GM19351 (cell line): ENCODE measurements at regions not wholly inside any gene's neighbourhood (a gene's known extent, or its start where the extent isn't known, plus 50 kb on each side); places are given as distances from the start of the nearest gene placed in this dataset.

Source experiments
- ATAC-seq: cut with Tn5 transposase; IDR thresholded peaks from one replicate; pipeline ENCODE4 v1.9.1; 2021; ENCODE audit warnings: mild to moderate bottlenecking, moderate library complexity; ENCODE audit not compliant: unreplicated experiment

DNA sequence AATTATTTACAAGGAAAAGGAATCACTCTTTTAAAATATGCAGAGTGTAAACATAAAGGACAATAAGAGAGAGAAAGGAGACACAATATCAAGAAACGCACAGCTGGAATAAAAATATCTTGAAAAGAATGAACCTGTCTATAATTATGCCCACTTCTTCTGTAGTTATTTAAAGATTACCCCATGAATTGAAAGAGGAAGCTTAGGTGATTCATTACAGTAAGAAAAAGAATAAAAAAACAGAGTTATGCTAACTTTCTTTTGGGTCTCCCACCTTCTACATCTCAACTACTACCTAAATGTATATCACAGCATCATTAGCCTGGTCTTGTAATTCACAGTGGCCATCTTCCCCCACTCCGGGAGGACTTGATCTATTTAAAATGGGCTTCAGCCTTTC, 182.1 kb downstream of the MRPL39 start:
- ATAC-seq, result no peak

DNA sequence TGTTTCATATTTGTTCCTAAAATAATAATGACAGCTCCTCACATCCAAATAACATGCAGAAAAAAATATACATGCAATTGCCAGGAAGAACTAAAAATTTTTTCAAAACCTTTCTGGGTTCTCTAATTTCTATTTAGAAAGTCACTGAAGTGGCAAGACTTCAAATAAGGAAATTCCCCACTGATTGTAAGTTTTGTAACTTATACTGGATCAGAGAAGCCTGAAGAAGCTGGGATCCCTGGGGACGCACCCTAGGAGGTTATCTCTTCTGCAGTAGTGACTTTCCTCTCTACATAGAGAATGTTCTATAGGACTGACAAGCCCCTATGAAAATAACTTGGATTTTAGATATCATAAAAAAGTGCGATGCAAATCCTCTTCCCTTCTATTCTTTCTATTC, 182.6 kb downstream of the MRPL39 start:
- ATAC-seq, result no peak

DNA sequence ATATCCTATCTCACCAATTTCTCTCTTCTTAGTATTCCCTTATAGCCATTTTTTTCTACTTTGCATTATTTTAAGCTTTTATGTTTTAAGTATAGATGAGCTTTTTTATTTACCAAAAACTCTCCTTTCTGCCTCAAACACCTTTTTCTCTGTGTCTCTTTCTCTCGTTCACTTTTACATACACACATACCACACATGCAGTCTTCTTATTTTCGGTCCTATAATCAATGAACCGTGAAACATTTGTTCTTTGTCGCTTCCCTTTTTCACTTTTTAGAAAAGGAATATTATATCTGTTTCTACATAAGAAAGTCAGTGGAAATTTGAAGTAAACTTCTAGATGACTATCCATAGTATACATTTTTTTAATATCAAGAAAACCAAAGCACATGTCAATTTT, 183.2 kb downstream of the MRPL39 start:
- ATAC-seq, result no peak

DNA sequence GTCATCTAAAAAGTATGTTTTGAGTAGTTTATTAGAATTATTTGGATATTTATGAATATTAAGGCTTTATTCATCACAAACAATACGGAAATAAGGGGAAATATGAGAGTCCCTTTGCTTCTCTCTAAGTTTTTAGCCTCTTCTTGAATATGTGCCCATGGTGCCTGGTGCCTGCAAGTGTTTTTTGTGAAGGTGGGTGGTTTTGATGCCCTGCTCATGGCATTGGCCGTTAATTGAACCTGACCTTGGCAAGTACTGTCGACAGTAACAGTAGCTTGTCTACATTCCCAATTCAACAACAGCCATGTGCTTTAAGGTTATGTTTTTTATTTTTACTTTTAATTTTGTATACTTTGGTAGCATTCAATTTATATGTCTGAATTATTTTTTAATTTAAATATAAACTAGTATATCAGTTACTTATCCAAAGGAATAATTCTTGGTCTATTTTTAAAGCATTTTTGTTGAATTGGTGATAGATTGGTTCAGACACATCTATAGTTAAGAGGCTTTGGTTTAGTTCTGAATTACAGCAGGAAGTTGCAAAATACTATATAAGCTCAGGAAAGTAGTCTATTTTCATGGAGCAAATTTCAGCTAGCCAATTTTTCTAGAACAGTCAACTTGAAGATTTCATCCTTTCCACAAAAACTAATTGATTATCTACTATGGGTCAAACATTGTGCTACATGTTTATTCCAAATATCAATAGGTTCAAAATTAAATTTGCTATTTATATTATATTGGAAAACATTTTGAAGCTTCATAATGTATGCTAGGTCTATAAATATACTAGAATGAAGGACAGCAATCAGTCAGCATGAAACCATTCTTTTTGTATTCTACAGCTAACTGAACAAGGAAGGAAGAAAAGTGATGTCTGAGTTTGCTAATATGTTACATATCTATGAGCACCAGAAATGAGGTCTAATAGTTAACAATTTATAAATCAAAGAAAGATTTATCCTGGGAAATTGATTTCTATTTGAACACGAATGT, 184.4 kb downstream of the MRPL39 start:
- ATAC-seq, result no peak

DNA sequence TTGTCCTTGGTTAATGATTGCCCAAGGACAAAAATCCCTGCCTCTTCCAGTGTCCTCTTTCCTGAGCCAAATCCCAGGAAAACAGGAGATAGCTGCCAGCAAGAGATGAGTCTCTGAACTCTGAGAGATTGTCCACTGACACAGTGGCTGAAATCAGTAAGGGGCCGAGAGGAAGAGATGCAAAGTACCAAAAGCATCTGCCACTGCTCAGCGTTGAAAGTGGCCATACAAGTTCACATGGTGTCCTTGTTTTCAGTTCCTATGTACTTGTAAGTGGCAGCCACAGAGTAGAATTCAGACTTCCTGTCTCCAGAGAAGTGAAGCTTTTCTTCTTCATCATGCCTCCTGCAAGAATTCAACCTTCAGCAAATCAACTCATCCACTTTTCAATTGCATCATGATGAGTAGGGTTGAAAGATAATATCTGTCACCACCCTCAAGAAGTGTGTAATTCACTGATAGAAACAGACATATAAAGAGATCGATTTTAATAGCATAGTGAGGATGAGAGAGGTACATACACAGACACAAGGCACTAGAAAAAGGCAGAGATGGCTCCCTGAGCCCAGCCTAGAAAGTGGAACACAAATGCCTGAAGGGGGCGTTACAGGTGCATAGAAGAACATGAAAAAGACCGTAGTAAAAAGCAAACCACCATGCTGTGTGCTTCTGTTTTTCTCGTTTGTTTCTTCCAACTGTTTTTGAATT, 185.8 kb downstream of the MRPL39 start:
- peak; percentile 68 for ATAC-seq

DNA sequence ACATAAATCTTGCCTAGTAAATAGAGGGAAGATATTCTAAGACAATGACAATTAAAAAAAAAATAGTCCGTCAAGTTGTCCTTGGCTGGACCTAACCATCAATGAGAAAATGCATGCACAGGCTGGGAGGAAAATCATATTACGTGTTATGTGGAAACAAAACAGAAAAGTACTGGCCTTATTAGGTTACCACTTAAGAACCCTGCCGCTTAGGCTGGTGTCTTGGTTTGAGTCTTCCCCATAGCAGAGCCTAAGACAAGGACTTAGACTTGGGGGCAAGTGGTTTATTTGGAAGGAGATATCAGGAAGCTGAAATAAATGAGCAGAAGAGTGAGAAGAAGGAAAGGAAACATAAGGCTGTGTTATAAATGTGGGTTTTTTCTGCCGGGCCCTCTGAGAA, 186.4 kb downstream of the MRPL39 start:
- no peak for ATAC-seq

DNA sequence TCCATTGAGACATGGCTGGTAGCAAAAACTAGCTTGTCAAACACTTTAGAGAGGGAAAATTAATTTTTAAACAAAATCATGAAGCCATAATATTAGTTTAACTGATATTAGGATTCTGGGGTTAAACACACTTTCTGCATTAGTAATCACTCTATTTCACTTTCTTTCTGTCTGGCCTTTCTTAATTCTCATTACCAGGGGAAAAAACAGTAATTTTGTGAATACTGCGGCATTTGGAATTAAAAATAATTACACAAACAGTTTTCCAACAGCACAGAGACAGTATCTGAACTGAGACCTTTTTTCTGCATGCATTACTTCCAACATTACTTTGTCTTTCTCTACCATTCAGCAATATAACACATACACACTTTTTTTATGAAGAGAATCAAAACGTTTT, 190.6 kb downstream of the MRPL39 start:
- no peak for ATAC-seq

DNA sequence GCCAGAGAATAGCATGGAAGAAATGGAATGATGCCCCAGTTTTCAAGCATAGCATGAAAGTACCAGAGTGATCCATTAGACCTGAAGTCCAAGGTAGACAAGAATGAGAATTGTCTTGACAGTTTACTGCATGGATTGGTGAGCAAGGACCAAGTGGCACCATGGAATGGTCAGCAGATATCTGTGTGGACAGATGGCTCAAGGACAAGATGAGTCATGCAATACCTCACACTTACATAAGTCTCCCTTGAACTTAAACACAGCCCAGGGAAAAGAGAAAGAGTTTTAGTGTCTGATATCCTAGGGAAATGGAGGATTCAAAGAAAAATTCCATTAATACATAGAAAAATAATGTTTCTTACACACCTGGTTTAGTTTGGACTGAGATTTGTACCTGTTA, 195.2 kb downstream of the MRPL39 start:
- no peak for ATAC-seq

DNA sequence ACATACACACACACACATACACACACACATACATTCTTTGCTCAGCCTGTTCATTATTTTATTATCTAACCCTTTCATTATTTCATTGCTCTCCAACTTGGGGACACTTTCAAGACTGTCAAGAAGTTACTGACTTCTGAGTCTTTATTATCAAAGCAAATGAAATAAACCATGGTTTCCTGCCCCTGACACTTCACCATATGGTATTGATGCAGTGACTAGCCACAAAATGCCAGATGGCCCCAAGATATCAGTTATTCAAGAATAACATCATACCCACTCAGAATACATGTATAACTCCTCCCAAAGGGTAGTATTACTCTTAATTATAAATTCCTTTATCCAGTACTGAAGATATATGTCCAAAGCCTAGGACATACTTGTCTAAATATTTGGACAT, 197.3 kb downstream of the MRPL39 start:
- ATAC-seq, result no peak

DNA sequence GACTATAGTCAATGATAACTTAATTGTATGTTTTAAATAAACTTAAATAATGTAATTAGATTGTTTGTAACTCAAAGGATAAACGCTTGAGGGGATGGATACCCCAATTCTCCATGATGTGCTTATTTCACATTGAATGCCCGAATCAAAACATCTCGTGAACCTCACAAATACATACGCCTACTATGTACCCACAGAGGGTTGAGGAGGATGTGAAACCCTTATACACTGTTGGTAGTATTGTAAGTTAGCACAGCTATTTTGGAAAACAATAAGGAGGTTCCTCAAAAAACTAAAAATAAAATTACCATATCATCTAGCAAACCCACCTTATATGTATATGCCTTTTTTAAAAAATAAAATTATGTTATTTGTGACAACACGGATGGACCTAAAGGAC, 198.6 kb downstream of the MRPL39 start:
- no peak for ATAC-seq

DNA sequence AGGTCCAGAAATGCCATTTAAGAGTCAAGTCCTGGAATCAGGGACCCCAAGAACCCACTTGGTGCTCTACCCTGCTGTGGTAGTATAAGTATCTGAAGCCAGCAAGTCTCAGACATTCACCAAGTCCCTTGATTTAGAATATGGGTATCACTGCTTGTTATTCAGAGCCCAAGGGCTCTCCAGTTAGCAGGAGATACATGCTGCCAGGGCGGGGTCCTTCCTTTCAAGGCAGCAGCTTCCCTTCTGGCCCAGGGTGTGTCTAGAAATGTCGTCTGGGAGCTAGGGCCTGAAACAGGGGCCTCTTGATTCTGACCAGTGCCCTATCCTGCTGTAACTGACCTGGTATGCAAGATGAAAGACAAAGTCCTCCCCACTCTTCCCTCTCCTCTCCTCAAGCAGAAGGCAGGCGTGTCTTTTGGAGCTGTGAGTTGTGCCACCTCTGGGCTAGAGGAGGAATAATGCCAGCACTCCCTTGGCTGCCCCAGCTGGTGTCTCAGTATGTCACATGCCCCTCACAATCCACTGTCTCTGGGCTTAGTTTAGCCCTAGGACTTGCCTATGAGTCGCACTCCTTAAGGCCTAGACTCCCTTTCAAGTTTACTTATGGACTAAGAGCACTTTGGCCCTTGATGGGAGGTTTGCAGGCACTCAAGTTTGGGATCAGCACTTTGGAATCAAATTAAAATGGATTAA, 200.2 kb downstream of the MRPL39 start:
- no peak for ATAC-seq

DNA sequence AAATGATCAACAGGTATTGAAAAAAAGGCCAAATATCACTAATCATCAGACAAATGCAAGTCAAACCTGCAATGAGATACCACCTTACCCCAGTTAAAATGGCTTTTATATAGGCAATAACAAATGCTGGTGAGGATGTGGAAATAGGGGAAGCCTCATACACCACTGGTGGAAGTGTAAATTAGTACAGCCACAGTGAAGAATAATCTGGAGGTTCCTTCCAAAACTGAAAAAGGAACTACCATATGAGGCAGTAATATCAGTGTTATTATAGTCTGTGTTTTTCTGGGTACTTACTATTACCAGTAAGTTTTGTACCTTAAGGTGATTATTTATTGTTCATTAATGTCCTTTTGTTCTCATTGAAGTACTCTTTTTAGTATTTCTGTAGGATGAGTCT, 201.3 kb downstream of the MRPL39 start:
- peak; percentile 47 for ATAC-seq

DNA sequence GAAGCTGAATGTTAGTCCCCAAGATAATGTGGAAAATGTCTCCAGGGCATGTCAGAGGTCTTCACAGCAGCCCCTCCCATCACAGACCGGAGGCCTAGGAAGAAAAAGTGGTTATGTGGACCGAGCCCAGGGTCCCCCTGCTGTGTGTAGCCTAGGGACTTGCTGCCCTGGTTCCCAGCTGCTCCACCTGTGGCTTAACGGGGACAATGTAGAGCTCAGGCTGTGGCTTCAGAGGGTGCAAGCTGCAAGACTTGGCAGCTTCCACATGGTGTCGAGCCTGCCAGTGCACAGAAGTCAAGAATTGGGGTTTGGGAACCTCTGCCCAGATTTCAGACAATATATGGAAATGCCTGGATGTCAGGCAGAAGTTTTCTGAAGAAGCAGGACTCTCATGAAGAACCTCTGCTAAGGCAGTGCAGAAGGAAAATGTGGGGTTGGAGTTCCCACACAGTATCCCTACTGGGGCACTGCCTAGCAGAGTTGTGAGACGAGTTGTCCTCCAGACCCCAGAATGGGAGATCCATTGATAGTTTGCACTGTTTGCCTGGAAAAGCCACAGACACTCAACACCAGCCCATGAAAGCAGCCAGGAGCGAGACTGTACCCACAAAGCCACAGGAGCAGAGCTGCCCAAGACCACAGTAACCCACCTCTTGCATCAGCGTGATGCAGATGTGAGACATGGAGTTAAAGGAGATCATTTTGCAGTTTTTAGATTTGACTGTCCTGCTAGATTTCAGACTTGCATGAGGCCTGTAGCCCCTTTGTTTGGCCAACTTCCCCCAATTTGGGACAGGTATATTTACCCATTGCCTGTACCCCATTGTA, 204.9 kb downstream of the MRPL39 start:
- ATAC-seq, result no peak

DNA sequence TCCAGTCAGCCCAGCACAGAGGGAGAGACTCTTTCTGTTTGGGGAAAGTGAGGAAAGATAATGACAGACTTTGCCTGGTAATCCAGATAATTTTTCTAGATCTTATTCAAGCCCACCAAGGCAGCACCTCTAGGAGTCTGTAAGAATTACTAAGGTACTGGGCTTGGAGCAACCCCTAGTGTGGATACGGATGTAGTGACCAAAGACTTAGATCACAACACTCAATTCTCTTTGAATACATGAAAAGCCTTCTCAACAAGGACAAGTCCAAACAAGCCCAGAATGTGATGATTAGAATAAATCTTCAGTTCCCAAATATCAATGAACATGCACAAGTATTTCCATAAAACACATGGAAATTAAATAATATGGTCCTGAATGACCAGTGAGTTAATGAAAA, 206.9 kb downstream of the MRPL39 start:
- ATAC-seq, result no peak

DNA sequence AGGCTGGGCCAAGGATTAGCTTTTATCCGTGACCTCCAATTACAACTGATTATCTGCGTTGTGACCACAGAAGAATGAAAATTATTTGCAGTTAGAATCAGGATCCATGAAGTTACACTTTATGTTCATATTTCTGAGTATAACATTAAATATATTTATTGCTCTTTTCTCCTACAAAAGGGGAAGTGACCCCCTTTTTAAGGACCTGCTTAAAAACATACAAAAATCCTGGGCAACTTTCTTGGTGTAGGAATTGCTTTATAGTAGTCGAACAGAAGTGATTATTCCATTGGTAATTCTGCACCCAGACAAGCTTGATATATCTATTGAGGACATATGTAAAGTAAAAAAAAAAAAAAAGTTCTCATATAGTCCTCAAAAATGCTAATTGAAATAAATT, 208.7 kb downstream of the MRPL39 start:
- ATAC-seq, result no peak

DNA sequence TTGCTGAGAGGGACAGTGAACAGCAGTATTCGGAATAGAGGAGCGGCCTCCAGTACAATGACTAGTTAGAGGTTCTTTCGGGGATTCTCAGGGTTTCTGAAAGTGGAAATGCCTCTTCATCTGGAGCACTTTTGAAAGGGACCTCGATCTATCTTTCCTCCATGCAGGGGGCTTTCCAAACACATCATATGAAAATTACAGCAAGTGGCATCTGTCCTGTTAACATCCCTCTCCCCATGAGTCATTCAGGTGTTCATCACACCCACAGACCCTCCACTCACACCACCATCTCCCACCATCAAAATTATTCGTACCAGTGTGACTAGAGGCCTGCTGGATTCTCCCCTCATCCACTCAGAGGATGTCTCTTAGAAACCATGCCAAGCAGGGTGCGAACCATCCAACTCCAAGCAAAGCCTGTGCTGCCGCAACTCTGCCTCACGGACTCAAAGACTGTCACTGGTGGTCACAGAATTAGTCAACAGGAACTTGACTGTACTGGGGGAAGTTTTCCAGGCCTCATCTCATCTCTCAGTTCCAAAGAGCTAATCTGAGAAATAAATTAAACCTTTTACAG, 211.1 kb downstream of the MRPL39 start:
- ATAC-seq, result peak; percentile 89

DNA sequence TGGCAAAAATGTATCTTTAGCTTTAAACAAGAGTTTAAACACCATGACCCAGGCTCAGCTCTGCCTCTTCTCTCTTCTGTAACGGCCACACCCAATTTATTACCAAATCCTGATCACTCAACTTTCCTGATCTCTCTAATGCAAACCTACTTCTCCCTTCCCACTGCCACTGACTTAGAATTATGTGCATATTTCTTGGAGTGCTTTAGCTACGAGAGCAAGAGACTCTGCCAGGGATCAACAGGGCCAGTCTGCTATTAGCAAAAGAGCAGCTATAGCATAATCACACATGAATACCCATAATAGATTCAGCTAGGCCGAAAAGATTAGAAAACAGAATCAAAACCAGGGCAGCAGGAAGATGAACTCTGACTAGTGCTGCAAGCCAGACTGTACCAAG, 215.5 kb downstream of the MRPL39 start:
- no peak for ATAC-seq

DNA sequence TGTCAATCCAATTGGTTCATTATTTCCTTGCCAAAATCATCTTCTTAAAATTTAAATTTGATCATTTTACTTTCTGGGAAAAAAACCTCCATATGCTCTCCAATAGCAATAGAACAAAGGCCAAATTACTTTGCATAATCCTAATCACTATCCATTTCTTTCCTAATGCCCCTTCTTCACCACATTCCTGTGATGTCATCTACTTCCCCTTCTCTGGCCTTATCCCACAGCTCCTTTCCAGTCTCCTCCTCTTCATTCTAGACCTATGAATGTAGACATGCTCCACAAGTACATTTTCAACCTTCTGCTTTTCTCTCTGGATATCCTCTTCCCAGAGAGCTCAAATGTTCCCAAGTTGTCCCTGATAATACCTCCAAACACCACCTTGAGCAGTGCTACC, 216.6 kb downstream of the MRPL39 start:
- no peak for ATAC-seq

DNA sequence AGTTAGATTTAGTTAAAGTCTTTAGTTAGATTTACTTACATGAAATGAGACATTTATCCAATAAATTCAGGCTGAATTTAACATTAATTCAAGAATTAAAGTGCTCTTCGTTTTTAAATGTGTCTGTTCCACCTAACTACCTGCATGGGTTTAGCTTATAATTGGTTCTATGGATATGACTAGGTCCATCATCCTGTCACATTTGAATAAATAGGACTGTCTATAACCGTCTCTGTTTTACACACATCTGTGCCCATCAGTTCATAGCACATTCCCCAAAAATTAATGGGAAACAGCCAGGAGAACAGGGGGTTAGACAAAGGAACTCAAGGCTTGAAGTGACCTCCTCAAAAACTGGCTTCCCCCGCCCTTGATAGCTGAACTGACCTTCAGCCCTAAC, 219.6 kb downstream of the MRPL39 start:
- ATAC-seq, result peak; percentile 39

DNA sequence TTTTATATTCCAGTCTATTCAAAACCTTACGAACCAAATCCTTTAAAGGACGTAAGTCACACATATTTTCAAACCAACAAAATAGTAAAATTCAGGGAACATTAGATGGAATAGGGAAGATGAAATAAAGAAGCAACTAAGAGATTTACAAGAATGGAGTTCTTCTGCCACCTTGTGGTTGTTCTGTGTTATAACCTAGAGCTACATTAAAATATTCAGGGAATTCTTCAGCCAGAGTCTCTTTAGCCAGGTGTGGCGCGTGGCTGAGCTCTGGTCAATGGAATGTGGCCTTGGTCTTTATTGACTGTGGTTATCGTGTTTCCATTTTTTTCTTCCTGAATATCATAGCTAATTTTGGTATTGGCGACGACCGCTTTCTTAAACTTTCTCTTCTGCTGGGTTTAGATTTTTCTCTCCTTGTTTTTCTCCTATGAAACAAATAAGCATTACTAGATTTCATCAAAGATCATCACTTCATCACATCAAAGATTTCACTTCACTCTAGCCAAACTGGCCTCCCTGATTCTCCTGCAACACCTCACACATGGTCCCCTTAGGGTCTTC, 221.3 kb downstream of the MRPL39 start:
- ATAC-seq, result no peak
